ENCODE measurements at regions not wholly inside any gene's neighbourhood (a gene's known extent, or its start where the extent isn't known, plus 50 kb on each side); places are given as distances from the start of the nearest gene placed in this dataset.

DNA sequence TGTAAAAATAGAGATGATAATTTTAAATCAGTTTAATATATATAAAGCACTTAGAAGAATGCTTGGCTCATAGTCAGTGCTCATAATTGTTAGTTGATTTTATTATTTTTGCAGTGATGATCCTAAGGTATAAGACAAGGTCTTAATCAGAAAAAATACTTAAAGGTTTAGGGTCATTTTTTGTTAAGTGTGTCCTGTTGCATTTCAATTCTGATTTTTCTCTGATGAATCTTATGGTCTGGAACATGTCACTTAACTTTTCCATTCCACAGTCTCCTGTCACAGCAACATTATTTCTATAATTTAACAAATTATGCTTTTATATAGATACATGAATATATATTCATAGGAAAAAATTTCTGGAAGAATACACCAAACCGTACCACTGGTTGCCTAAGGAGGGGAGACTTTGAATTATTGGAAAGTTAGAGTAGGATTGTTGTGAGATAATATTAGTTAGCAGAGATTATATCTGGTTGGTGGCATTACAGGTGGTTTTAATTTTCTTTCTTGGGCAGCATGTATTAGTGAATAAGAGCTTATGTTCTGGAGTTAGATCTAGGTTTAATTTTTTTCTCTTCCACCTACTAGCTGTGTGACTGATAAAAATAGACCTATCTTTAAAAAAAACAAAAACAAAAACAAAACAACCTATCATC lies 188.7 kb downstream of the TANC2 start:
- TF ChIP-seq, protein P1, sequence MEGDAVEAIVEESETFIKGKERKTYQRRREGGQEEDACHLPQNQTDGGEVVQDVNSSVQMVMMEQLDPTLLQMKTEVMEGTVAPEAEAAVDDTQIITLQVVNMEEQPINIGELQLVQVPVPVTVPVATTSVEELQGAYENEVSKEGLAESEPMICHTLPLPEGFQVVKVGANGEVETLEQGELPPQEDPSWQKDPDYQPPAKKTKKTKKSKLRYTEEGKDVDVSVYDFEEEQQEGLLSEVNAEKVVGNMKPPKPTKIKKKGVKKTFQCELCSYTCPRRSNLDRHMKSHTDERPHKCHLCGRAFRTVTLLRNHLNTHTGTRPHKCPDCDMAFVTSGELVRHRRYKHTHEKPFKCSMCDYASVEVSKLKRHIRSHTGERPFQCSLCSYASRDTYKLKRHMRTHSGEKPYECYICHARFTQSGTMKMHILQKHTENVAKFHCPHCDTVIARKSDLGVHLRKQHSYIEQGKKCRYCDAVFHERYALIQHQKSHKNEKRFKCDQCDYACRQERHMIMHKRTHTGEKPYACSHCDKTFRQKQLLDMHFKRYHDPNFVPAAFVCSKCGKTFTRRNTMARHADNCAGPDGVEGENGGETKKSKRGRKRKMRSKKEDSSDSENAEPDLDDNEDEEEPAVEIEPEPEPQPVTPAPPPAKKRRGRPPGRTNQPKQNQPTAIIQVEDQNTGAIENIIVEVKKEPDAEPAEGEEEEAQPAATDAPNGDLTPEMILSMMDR (IDR thresholded peaks at IDR 0.05; ENCODE audit: low read length) = no peak
- no peak for TF ChIP-seq EZH2 (IDR thresholded peaks at IDR 0.05; ENCODE audit: borderline replicate concordance, low read length)
